ENCODE measurements at regions not wholly inside any gene's neighbourhood (a gene's known extent, or its start where the extent isn't known, plus 50 kb on each side); places are given as distances from the start of the nearest gene placed in this dataset.
A peak's percentile ranks its signal among the peaks of the same experiment; 100 is the strongest.

DNA sequence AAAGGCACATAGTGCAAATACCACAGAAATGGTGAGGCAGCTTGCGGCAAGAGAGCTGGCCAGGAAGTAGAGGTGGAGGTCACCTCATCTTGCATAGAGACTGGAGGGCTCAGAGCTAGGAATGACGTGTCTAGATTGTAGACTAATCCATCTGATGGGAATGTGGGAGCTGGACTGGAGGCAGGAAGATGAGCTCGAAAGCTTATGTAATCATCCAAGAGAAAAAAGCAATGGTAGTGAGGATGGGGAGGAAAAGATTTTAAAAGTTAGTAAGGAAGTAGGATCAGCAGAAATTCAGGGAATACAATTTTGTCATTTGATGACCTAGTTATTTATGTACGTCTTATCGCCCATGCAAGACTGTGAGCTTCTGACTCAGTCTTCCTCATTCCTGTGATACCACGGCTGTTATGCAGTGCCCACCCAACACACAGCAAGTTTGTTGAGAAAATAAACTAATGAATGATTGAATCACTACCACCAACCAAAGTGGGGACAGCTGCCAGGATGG lies 123.9 kb downstream of the RRAGC start (continued):
- TF ChIP-seq, protein P1, sequence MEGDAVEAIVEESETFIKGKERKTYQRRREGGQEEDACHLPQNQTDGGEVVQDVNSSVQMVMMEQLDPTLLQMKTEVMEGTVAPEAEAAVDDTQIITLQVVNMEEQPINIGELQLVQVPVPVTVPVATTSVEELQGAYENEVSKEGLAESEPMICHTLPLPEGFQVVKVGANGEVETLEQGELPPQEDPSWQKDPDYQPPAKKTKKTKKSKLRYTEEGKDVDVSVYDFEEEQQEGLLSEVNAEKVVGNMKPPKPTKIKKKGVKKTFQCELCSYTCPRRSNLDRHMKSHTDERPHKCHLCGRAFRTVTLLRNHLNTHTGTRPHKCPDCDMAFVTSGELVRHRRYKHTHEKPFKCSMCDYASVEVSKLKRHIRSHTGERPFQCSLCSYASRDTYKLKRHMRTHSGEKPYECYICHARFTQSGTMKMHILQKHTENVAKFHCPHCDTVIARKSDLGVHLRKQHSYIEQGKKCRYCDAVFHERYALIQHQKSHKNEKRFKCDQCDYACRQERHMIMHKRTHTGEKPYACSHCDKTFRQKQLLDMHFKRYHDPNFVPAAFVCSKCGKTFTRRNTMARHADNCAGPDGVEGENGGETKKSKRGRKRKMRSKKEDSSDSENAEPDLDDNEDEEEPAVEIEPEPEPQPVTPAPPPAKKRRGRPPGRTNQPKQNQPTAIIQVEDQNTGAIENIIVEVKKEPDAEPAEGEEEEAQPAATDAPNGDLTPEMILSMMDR (conservative IDR thresholded peaks at IDR 0.05; ENCODE audit: low read depth in 2 of 2), result no peak
- no peak for TF ChIP-seq JUNB (IDR thresholded peaks at IDR 0.05; ENCODE audit: unreplicated experiment)
- TF ChIP-seq POLR2AphosphoS5 (IDR thresholded peaks at IDR 0.05; ENCODE audit: low read depth), result no peak
- TF ChIP-seq, protein P2, sequence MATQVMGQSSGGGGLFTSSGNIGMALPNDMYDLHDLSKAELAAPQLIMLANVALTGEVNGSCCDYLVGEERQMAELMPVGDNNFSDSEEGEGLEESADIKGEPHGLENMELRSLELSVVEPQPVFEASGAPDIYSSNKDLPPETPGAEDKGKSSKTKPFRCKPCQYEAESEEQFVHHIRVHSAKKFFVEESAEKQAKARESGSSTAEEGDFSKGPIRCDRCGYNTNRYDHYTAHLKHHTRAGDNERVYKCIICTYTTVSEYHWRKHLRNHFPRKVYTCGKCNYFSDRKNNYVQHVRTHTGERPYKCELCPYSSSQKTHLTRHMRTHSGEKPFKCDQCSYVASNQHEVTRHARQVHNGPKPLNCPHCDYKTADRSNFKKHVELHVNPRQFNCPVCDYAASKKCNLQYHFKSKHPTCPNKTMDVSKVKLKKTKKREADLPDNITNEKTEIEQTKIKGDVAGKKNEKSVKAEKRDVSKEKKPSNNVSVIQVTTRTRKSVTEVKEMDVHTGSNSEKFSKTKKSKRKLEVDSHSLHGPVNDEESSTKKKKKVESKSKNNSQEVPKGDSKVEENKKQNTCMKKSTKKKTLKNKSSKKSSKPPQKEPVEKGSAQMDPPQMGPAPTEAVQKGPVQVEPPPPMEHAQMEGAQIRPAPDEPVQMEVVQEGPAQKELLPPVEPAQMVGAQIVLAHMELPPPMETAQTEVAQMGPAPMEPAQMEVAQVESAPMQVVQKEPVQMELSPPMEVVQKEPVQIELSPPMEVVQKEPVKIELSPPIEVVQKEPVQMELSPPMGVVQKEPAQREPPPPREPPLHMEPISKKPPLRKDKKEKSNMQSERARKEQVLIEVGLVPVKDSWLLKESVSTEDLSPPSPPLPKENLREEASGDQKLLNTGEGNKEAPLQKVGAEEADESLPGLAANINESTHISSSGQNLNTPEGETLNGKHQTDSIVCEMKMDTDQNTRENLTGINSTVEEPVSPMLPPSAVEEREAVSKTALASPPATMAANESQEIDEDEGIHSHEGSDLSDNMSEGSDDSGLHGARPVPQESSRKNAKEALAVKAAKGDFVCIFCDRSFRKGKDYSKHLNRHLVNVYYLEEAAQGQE (IDR thresholded peaks at IDR 0.05; ENCODE audit: unreplicated experiment), result no peak
- TF ChIP-seq, protein P3, sequence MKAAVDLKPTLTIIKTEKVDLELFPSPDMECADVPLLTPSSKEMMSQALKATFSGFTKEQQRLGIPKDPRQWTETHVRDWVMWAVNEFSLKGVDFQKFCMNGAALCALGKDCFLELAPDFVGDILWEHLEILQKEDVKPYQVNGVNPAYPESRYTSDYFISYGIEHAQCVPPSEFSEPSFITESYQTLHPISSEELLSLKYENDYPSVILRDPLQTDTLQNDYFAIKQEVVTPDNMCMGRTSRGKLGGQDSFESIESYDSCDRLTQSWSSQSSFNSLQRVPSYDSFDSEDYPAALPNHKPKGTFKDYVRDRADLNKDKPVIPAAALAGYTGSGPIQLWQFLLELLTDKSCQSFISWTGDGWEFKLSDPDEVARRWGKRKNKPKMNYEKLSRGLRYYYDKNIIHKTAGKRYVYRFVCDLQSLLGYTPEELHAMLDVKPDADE (IDR thresholded peaks at IDR 0.05), result no peak
- no peak for TF ChIP-seq EZH2phosphoT487 (IDR thresholded peaks at IDR 0.05; ENCODE audit: unreplicated experiment)
- TF ChIP-seq EZH2 (IDR thresholded peaks at IDR 0.05; ENCODE audit: low read depth, unreplicated experiment), result no peak
- TF ChIP-seq NANOG (IDR thresholded peaks at IDR 0.05; ENCODE audit: borderline replicate concordance), result no peak
- TF ChIP-seq CREB1 (CRISPR knock-in tag; IDR thresholded peaks at IDR 0.05; ENCODE audit: low read depth), result no peak
- TF ChIP-seq STAT1 (IDR thresholded peaks at IDR 0.05; ENCODE audit: unreplicated experiment), result no peak

DNA sequence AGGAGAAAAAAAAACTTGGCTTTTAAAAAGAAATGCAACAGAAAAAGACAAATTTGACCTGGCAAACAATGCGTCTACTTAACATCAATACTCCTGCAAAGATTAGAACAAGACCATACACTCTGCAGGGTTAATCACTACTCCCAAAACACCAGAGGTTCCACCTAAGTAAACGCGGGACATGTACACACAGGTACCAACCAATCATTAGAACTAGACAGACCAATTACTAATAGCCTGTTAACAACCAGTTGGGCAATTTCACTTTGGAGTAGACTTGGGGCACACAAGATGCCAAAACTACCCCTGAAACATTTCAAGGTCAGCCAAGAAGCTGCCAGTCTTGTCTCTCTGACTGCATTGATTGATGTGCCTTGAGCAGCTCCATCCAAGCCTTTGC lies 125.8 kb downstream of the RRAGC start:
- H3K4me1 Mint-ChIP-seq, result peaks cover 18% of the 10 kb centered on the region
- no peaks in the 10 kb centered on the region for H3K79me2 ChIP-seq (replicated peaks; ENCODE audit: insufficient read depth)
- H3K9me3 Mint-ChIP-seq, result no peaks in the 10 kb centered on the region
- peaks cover 29% of the 10 kb centered on the region for H3K4me1 ChIP-seq (ENCODE audit: insufficient read depth)
- ATAC-seq, result no peak
- H3K27ac Mint-ChIP-seq, result no peak overlapping the region
- H3K9me2 ChIP-seq (ENCODE audit: insufficient read depth), result 0 out of 2 replicates have a peak, but pooled peaks cover 3% of the 10 kb centered on the region
- H4K20me1 ChIP-seq (replicated peaks; ENCODE audit: insufficient read depth), result no peaks in the 10 kb centered on the region
- peaks cover 7% of the 10 kb centered on the region for H3K27me3 Mint-ChIP-seq (ENCODE audit: insufficient read depth, low read depth, poor library complexity)
- DNase-seq (ENCODE audit: low spot score), result no peak
- H3K4me2 ChIP-seq, result no peak overlapping the region
- no peak overlapping the region for H3K4me3 ChIP-seq
- no peaks in the 10 kb centered on the region for H3K36me3 ChIP-seq (ENCODE audit: insufficient read depth)
- TF ChIP-seq EZH2phosphoT487 (IDR thresholded peaks at IDR 0.05; ENCODE audit: unreplicated experiment), result no peak
- TF ChIP-seq, protein P2 (IDR thresholded peaks at IDR 0.05; ENCODE audit: unreplicated experiment), result no peak
- no peak for TF ChIP-seq JUNB (IDR thresholded peaks at IDR 0.05; ENCODE audit: unreplicated experiment)
- H3K27ac ChIP-seq (ENCODE audit: low read depth), result no peak overlapping the region
- H3F3A ChIP-seq (replicated peaks; ENCODE audit: low read depth), result no peaks in the 10 kb centered on the region
- peaks cover 5% of the 10 kb centered on the region for H3K27me3 ChIP-seq (ENCODE audit: insufficient read depth)
- H2AFZ ChIP-seq, result peak overlapping the region; percentile 52
- no peaks in the 10 kb centered on the region for H3K36me3 Mint-ChIP-seq (ENCODE audit: low read depth)
- H3K4me3 Mint-ChIP-seq, result no peak overlapping the region

All from GM23338 (cell line).